Hypothalamus (tissue), 51 donors: ENCODE measurements at regions not wholly inside any gene's neighbourhood (a gene's known extent, or its start where the extent isn't known, plus 50 kb on each side); places are given as distances from the start of the nearest gene placed in this dataset.
"Not testable (repeated sequence)": the region's sequence is repeated elsewhere in the genome, so short reads cannot be mapped to it uniquely, and the experiment has no call there.

Source experiments
- DNase-seq, 51 donors: peaks; one replicate each; lab custom pipeline; 2025; lab: John Stamatoyannopoulos, UW

DNA sequence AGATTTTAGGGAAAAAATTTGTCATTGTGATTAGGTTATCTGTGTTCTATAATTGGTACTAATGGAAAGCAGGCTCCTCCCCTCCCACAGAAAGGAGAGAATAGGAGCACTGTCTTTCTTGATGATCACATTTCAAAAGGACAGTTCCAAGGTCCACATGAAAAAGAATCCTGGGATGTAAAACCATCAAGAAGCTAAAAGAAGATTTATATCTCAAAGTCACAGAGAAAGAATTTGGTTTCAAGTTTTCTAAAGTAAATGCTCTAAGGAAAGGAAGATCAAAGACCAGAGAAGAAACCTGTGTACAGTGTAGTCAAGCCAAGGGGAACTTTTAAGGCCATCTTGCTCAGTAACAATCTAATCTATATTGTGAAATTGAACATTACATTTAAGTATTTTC is 652.7 kb upstream of the HS3ST5 start:
- DNase-seq, result no peak

- no peak for DNase-seq
Measured at GRCh38 chr6:114989279-114989964, 646.6 kb upstream of the HS3ST5 start.

DNA sequence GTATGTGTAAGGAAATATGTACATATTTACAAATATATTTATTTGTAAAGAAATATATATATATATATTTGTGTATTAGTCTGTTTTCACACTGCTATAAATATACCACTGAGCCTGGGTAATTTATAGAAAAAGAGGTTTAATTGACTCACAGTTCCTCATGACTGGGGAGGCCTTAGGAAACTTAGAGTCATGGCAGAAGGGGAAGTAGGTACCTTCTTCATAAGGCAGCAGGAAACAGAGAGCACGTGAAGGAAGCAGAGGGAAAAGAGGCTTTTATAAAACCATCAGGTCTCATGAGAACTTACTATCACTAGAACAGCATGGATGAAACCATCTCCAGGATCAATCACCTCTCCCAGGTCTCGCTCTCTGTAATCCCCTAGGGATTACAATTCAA is 644.5 kb upstream of the HS3ST5 start:
- DNase-seq, result no peak

DNA sequence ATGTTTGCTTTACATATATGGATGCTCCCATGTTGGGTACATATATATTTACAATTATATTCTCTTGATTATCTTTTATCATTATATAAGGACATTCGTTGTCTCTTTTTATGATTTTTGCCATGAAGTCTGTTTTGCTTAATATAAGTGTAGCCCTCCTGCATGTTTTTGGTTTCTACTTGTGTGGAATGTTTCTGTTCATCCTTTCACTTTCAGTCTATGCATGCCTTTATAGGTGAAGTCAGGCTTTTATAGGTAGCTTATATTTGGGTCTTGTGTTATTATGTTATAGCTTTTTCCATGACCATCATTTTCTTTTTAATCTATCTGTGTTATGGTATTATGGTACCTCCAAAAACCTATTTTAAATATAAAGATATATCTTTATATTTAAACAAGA is 612.5 kb upstream of the HS3ST5 start:
- no peak for DNase-seq

DNA sequence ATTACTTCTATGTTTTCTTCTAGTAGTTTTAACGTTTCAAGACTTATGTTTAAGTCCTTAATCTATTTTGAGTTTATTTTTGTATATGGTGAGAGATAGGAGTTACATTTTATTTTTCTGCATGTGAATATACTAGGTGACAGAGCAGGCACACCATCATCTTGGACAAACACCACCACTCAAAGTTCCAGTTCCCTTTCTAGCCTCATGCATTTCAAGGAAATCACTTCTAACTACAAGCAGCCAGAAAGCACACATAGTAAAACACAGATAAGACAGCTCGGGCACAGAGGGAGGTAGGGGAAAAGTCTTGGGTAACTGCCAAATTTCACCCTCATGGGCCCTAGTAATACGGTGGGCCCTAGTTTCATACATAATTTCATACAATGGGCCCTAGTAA is 609.4 kb upstream of the HS3ST5 start:
- DNase-seq, result no peak

DNA sequence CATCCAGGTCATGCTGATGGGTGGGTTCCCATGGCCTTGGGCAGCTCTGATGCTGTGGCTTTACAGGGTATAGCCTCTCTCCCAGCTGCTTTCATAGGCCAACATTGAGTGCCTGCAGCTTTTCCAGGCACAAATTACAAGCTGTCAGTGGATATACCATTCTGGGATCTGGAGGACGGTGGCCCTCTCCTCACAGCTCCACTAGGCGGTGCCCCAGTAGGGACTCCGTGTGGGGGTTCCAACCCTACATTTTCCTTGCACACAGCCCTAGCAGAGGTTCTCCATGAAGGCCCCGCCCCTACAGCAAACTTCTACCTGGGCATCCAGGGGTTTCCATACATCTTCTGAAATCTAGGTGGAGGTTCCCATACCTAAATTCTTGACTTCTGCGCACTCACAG is 602.6 kb upstream of the HS3ST5 start:
- no peak for DNase-seq

GRCh38 chr6:114941078-114941477 is 598.3 kb upstream of the HS3ST5 start:
- no peak for DNase-seq

DNA sequence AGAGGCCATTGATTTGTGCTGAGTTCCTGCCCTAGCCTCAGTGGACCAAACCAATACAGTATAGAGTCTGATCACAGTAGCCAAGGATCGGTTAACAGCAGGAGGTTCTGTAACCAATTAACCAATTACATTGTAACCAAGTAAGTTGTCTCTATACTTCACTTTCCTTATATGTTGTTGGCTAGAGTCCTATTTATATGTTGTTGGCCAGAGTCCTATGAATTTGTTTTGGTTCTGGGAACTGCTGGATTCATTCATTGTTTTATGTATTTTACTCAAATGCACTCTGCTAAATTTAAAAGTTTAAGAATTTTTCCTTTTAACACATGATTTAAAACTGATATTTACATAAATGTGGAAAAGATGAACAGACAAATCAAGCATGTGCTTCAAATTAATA is 597.4 kb upstream of the HS3ST5 start:
- no peak for DNase-seq

DNA sequence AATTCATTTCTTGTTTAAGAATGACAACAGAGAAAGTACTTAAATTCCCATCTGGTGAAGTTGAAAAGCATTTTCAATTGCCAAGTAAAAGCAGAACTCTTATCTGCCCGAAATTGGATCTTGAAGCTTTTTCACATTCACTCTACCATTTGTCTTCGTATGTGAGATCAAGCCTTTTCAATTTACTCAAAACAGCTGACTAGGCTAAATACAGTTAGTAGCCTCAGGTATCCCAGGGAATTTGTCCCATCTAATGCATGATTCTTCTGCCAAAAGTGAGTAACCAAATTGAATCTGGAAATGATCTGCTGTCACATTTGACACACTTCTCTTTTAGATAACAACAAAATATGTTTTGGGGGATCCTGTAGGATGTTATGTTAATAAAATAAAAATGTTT is 596.8 kb upstream of the HS3ST5 start:
- no peak for DNase-seq

DNA sequence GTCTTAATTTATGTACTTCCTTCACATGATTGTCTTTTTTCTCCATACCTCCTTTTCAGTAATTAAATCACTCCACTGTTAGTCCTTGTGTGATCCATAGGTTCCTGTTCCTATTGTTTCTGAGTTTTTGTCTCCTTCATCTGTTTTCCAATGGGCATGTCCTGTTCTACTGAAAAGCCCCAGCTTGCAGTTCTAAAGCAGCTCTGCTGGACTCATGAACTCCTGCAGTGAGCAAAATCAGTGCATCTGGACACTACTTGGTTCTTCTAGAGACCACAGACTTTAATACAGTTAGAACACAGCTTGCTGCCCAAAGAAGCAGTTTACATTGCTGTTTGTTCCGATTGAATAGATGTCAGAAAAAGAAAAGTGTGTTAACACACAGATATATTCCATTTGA is 593.3 kb upstream of the HS3ST5 start:
- DNase-seq, result no peak

DNA sequence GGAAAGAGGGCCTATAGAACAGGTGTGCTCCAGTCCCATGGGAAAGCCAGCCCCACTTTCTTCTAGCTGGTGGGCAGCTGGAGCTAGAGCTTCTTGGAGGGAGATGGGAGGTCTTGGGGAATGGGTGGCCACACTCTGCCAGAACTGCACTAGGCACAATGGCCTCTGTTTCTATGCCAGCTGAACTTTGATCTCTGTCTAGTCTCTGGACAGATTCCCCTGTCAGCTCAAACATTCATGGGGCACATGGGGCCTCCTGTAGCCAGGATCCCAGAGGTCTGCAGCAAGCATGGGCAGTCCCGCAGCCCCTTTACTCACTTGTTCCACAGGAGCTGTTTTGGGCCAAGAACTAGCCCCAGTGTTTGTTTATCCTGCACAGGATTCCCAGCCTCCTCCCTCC is 591.3 kb upstream of the HS3ST5 start:
- DNase-seq, result no peak

- DNase-seq, result not testable (repeated sequence)
Measured at GRCh38 chr6:114928731-114929130, 585.9 kb upstream of the HS3ST5 start.

DNA sequence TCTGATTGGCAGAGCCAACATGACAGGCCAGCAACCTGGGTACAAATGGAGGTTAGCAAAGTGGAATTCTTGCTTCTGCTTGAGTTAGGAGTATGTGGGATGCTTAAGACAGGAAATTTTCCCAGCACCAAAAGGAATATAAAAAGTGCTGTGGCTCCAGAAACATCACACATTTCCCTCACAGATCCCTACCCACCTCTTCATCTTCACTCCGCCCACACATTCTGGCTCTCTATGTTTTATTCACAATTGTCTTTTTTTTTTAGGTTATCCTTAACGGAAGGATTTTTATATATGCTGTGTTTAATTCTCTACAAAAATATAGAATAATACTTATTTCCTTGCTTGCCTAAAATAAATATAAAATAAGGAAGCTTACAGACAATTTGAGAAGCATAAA is 563.3 kb upstream of the HS3ST5 start:
- DNase-seq, result no peak

GRCh38 chr6:114897536-114897935 is 554.7 kb upstream of the HS3ST5 start:
- DNase-seq, result no peak

DNA sequence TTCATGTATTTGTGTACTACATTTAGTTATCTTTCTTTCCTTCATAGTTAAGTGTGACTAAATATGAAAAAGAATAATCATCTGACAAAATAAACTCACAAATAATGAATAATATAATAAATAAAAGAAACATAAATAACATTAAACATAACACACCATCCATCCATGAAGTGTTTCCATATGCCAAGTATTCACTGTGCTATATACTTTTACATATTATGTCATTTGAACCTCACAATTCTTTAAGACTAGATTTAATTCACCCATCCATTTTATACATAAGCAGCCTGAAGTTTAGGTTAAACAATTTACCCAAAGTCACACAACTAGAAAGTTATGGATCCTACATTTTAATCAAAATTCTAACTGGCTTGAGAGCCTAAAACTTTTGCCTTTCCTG is 549.4 kb upstream of the HS3ST5 start:
- DNase-seq, result no peak

DNA sequence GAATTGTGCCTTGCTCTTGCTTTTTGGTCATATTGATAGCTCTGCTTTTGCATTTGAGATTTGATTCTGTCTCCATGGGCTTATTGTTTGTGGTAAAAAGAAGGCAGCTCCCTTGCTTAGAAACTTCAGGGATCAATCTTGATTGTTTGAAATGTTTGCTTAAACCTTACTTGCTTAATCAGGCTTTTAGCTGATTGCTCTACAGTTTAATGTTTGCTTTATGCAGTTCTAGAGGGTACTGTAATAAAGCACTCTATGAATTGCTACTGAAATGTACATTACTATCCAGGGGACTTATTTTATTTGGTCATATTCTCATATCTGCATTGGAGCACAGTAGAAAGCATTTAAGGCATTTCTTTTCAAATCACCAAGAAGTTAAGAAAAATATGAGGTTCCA is 545.4 kb upstream of the HS3ST5 start:
- DNase-seq, result no peak

DNA sequence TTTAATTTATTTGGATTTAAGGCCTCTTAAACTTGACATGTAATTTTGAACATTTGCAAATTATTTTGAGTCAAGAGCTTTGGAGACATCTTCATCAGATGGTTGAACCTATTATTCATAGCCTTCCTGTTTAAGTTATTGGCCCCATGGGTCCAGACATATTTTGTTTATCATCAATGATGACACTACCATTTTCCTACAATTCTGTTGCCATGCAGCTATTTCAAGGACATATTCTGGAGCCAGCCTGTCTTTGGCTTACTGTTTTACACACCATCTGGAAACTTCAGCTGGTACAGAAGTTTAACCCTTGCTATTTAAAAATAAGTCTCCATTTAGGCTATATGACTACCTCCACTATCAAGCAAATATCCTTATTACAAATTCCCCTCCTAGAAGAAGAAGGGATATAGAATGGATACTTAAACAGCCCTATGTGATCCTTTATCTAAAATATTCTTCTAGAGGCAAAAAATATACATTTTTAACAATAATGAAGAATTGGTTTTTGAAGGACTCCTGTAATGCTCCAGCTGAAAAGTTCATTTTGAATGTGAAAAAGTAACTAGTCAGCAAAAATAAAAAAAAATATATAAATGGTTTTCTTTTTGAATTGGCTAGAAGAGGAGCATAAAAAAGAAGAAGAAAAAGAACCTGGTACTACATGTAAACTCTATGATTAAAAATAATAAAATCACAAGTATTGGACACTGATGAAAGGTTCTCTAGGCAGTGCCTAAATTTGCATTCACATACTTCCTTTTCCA is 544.0 kb upstream of the HS3ST5 start:
- no peak for DNase-seq

- no peak for DNase-seq
Measured at GRCh38 chr6:114879693-114880092, 536.9 kb upstream of the HS3ST5 start.

DNA sequence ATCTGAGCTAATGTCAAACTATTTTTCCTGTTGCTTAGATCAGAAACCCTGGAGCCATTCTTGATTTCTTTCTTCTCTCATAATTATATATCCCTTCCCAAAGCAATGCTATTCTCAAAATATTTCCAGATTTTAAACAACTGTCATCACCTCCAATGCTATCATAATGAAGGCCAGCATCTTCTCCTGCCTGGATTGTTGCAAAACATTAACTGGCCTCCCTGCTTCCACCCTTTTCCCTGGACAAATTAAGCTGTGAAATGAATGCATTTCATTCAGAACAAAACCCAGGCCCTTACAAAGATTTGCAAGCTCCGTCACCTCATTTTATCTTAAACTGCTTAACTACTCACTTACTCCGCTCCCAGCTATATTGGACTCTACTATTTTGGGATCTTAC is 535.3 kb upstream of the HS3ST5 start:
- no peak for DNase-seq

- no peak for DNase-seq
Measured at GRCh38 chr6:114874410-114874809, 531.6 kb upstream of the HS3ST5 start.

- DNase-seq, result not testable (repeated sequence)
Measured at GRCh38 chr6:114865506-114865905, 522.7 kb upstream of the HS3ST5 start.

DNA sequence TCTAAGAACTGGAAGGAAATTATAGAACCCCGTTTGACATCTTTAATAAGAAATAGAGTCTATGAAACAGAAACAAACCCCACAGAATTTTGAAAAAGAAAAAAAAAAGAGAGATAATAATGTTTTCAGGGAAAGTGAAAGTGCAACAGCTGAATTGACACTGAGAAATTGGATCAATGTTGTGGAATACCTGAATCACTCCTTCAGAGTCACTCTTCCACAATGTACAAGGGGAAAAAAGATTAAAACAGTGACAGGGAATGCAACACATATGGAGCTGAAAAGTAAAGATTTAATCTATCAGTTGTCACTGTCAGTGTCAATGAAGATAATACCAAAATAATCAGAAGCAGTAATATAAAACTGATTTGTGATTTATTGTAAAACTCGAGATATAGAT is 520.8 kb upstream of the HS3ST5 start:
- DNase-seq, result no peak

GRCh38 chr6:114862819-114863218 is 520.0 kb upstream of the HS3ST5 start:
- no peak for DNase-seq
